ENCODE measurements at regions not wholly inside any gene's neighbourhood (a gene's known extent, or its start where the extent isn't known, plus 50 kb on each side); places are given as distances from the start of the nearest gene placed in this dataset.

GRCh38 chr5:44489759-44490158 is 100.5 kb upstream of the FGF10 start:
- DNase-seq (no peak), ATAC-seq (no peak)
- H3K9me3 ChIP-seq, result no peaks in the 10 kb centered on the region
- H3K27ac ChIP-seq, result no peak overlapping the region
- no peaks in the 10 kb centered on the region for H3K27me3 ChIP-seq
- no peaks in the 10 kb centered on the region for H3K36me3 ChIP-seq
- in situ Hi-C loops (cut with MboI; ENCODE audit: low sequenced_read_pairs in 4 of 4) (no loop called here), intact Hi-C loops (cut with DNase I; ENCODE audit: low total_unique reads) (no loop called here)
- H3K4me3 ChIP-seq, result no peak overlapping the region
- H3K4me1 ChIP-seq, result no peaks in the 10 kb centered on the region
- TF ChIP-seq CTCF (IDR thresholded peaks at IDR 0.05 in 4 of 5, conservative IDR thresholded peaks at IDR 0.05 in 1 of 5) (no peak), POLR2A (IDR thresholded peaks at IDR 0.05) (no peak)

GRCh38 chr5:44486591-44486990 is 97.4 kb upstream of the FGF10 start:
- H3K27ac ChIP-seq, result no peak overlapping the region
- no peak for TF ChIP-seq POLR2A (IDR thresholded peaks at IDR 0.05)
- no peak for TF ChIP-seq CTCF (IDR thresholded peaks at IDR 0.05 in 4 of 5, conservative IDR thresholded peaks at IDR 0.05 in 1 of 5)
- in situ Hi-C loops (cut with MboI; ENCODE audit: low sequenced_read_pairs in 4 of 4), result no loop called here

GRCh38 chr5:44454002-44454401 is 64.8 kb upstream of the FGF10 start:
- DNase-seq (no peak), ATAC-seq (no peak)
- no peaks in the 10 kb centered on the region for H3K27me3 ChIP-seq
- H3K27ac ChIP-seq, result no peak overlapping the region
- no peak overlapping the region for H3K4me3 ChIP-seq
- H3K9me3 ChIP-seq, result no peaks in the 10 kb centered on the region
- no peak for TF ChIP-seq CTCF (IDR thresholded peaks at IDR 0.05 in 4 of 5, conservative IDR thresholded peaks at IDR 0.05 in 1 of 5)
- TF ChIP-seq POLR2A (IDR thresholded peaks at IDR 0.05), result no peak
- intact Hi-C loops (cut with DNase I; ENCODE audit: low total_unique reads) (no loop called here), in situ Hi-C loops (cut with MboI; ENCODE audit: low sequenced_read_pairs in 4 of 4) (no loop called here)
- H3K36me3 ChIP-seq, result no peaks in the 10 kb centered on the region
- no peaks in the 10 kb centered on the region for H3K4me1 ChIP-seq

More at GRCh38 chr5:44486591-44486990, 97.4 kb upstream of the FGF10 start:
- ATAC-seq (no peak), DNase-seq (no peak)
- H3K4me3 ChIP-seq, result no peak overlapping the region
- H3K27me3 ChIP-seq, result no peaks in the 10 kb centered on the region
- H3K9me3 ChIP-seq, result no peaks in the 10 kb centered on the region
- intact Hi-C loops (cut with DNase I; ENCODE audit: low total_unique reads), result no loop called here
- H3K36me3 ChIP-seq, result no peaks in the 10 kb centered on the region
- no peaks in the 10 kb centered on the region for H3K4me1 ChIP-seq

GRCh38 chr5:44446399-44446798 is 57.2 kb upstream of the FGF10 start:
- DNase-seq (no peak), ATAC-seq (no peak)
- no peak overlapping the region for H3K27ac ChIP-seq
- H3K27me3 ChIP-seq, result no peaks in the 10 kb centered on the region
- H3K9me3 ChIP-seq, result no peaks in the 10 kb centered on the region
- TF ChIP-seq CTCF (IDR thresholded peaks at IDR 0.05 in 4 of 5, conservative IDR thresholded peaks at IDR 0.05 in 1 of 5) (no peak), POLR2A (IDR thresholded peaks at IDR 0.05) (no peak)
- H3K36me3 ChIP-seq, result no peaks in the 10 kb centered on the region
- H3K4me1 ChIP-seq, result no peaks in the 10 kb centered on the region
- intact Hi-C loops (cut with DNase I; ENCODE audit: low total_unique reads) (no loop called here), in situ Hi-C loops (cut with MboI; ENCODE audit: low sequenced_read_pairs in 4 of 4) (no loop called here)
- no peak overlapping the region for H3K4me3 ChIP-seq

GRCh38 chr5:44443172-44443571 is 54.0 kb upstream of the FGF10 start:
- Histone ChIP-seq H3K36me3 (no peaks in the 10 kb centered on the region), H3K9me3 (no peaks in the 10 kb centered on the region), H3K4me1 (no peaks in the 10 kb centered on the region), H3K4me3 (no peak overlapping the region), H3K27me3 (no peaks in the 10 kb centered on the region), H3K27ac (no peak overlapping the region)
- intact Hi-C loops (cut with DNase I; ENCODE audit: low total_unique reads) (no loop called here), in situ Hi-C loops (cut with MboI; ENCODE audit: low sequenced_read_pairs in 4 of 4) (no loop called here)
- TF ChIP-seq CTCF (IDR thresholded peaks at IDR 0.05 in 4 of 5, conservative IDR thresholded peaks at IDR 0.05 in 1 of 5) (no peak), POLR2A (IDR thresholded peaks at IDR 0.05) (no peak)
- no peak for DNase-seq
- no peak for ATAC-seq

All from gastrocnemius medialis (tissue), 4 donors.